HG02642 (cell line): ENCODE measurements at regions not wholly inside any gene's neighbourhood (a gene's known extent, or its start where the extent isn't known, plus 50 kb on each side); places are given as distances from the start of the nearest gene placed in this dataset.

Source experiments
- ATAC-seq: cut with Tn5 transposase; IDR thresholded peaks from one replicate; pipeline ENCODE4 v1.9.1; 2021; ENCODE audit warnings: mild to moderate bottlenecking; ENCODE audit not compliant: unreplicated experiment, poor library complexity

DNA sequence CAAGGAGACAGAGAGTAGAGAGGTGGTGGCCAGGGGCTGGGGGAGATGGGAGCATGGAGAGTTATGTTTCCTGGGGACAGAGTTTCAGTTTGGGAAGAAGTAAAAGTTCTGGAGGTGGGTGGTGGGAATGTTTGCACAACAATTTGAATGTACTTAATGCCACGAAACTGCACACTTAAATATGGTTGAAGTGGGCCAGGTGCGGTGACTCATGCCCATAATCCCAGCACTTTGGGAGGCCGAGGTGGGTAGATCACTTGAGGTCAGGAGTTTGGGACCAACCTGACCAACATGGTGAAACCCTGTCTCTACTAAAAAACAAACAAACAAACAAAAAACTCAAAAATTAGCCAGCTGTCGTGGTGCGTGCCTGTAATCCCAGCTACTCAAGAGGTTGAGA, 137.2 kb downstream of the PFKFB3 start:
- ATAC-seq = no peak

DNA sequence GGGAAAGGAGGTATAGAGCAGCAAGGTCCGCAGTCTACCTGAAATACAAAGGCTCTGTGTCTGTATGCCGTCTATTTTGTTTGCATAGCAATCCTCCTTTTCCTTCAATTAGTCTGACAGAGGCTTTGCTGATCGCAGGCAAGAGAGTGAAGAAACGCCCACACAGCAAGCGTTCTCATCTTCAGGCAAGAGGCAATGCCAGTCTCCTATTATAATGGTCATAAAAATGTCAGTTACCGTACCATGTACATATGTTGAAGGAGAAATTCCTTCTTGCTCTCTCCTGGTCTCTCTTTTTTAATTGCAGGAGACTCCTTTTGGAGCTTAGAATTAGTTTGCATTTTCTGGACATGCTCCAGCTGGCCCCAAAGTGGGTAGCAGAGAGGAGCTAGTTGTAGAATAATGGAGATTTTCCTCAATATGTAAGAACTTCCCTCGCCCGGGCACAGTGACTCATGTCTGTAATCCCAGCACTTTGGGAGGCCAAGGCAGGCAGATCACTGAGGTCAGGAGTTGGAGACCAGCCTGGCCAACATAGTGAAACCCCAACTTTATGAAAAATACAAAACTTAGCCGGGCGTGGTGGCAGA, 139.5 kb downstream of the PFKFB3 start:
- no peak for ATAC-seq

DNA sequence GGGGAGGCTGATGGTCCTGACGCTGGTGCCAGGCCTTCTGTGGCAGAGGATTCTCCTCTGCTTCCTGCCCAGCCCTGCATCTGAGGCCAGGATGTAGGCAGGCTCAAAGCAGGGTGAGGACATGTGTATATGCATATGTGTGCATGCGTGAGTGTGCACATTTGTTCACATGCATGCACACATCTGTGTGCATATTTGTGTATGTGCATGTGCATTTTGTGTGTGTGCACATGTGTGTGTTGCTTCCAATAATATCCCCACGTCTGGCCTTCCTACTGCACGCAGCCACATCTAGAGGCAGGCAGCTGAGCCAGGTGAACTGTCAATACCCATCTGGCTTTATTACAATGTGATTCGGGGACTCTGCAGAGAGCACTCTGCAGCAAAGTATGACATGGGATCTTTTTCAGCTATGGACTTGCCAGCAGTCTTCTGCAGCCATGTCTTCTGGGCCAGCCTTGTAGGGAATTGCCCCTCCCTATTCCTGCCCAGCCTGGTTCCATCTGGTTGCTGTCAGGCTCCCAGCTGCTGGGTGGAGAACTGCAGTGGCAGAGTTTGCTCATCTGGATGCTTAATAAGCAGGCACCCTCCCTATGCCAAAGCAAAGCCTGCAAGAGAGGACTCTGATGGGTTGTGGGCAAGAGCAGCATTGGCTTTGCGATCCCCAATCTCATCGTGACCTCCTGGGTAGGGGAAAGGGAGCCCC, 140.7 kb downstream of the PFKFB3 start:
- no peak for ATAC-seq

DNA sequence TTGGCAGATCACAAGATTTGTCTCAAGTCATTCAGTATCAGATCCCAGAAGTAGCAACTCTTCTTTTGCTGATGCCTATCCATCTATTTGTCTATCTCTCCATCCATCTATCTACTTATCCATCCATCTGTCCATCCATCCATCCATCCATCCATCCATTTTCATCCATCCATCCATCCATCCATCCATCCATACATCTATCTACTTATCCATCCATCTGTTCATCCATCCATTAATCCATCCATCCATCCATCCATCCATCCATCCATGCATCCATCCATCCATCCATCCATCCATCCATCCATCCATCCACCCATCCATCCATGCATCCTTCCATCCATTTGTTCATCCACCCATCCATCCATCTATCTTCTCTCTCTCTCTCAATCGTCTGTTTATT, 142.7 kb downstream of the PFKFB3 start:
- no peak for ATAC-seq

DNA sequence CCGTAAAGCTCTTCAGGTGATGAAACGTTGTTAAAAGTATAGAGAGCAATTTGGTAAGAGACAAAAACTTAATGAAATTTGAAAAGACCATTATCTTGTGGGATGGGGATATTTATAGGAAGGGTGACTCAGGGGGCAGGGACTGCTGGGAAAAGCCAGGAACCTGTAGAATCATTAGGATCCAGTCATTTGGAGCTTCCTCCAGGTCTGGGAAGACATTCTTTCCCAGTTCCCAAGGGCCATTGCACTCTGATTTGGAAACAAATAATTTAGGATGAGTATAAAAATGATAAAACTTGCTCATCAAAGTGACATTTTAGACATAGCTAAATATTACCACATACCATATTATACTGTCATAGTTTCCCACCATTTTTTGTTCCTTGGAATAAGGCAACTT, 143.9 kb downstream of the PFKFB3 start:
- no peak for ATAC-seq

DNA sequence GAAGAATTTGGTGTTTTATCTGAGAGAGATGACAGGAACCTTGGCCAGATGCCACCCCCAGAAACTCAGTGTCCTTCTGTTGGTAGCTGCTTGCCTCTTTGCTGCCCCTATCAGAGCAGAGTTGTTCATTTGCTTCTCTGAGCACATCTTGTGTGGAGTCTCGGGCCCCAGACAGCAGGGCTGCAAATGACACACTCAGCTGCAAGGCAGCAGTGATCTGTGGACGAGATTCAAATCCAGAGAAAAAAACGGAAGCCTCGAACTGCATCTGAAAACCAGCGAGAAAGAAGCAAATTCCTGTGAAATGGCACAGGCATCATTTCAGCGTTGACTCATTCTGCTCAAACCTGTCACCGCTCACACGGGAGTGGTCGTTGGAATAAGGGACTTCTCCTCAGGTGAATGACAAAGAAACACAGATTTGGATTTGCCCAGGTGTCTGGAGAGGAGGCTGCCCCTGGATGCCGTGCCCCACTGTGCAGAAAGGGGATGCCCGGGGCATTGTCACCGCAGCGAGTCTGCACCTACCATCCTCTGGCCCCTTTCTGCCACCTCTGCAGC, 144.7 kb downstream of the PFKFB3 start:
- peak; percentile 31 for ATAC-seq

DNA sequence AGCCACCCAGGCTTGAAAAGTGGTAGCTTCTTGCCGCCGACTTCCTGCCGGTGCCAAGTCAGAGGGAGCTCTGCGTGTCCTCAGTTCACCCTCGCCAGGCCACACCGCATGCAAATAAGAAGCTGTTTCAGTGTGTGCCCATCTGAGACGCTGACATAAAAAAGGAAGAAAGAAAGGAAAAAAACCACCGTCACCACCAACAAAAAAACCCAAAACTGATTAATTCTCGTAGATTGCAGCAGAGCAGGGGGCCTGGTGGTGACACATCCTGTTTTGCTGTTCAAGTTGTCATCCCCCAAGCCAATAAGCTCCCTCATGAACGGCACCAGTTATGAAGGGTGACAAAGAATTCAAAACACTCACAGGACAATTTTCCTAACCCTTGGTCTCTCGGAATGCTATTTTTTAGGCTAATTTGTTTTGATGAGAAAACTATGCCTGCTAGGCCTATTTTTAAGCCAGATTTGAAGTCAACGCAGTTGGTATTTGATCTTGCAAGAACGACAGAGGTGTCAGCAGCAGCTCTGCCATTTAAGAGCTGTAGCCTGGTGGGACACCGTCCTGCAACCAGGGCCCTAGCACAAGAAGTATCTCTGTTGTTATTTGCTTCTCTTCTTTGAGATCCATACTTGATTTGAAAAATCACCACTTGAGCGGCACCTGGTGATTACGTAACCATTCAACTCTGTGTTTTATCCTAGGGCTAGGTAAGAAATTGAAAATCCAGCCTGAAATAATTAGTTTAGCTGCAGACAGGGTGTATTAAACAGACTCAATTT, 145.6 kb downstream of the PFKFB3 start:
- ATAC-seq = peak; percentile 93

DNA sequence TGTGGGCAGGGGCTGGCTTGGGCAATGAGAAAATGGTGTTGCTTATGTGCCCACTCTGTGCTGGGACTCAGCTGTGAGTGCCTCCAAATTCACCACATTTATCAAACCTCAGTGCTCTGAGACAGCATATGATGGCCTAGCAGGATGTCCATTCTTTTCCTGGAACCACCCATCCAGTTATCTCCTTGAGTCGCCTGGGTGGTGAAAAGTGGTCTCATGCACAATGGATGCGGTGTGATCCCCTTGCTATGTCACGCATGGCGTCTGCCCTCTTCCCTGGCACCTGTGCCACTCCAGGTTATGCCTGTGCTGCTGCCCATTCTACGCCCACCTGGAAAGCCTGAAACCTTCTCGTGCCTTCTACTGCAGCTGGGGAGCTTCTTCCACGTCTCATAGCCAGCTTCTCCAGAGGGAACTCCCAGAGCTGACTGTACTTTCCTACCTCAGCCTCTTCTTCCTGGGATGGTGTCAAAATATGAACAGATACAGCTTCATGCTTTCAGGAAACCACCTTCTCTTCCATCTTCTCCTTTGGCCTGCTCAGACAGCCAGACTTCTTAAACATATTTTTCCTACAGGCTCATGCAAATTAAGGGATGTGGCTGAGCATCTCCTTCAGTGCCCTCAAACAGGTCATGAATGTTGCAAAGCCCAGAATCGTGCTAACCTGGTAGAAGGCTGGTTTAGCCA, 147.3 kb downstream of the PFKFB3 start:
- ATAC-seq = no peak

DNA sequence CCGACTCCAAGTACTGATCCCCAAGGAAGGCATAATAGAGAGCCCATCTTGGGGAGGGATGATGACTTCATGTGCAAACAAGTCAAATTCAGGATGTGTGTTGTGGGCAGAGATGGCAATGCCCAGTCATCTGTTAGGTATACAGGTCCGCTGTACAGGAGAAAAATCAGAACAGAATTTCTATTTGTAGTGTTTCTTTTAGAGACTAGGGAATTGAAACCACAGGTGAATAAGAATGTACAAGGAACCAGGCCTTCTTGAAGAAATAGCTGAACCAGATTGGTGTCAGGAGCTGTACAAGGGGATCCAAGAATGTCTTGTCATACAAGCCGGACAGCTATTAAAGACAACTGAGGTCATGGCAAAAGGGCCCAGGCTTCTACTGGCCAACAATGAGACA, 147.9 kb downstream of the PFKFB3 start:
- no peak for ATAC-seq

DNA sequence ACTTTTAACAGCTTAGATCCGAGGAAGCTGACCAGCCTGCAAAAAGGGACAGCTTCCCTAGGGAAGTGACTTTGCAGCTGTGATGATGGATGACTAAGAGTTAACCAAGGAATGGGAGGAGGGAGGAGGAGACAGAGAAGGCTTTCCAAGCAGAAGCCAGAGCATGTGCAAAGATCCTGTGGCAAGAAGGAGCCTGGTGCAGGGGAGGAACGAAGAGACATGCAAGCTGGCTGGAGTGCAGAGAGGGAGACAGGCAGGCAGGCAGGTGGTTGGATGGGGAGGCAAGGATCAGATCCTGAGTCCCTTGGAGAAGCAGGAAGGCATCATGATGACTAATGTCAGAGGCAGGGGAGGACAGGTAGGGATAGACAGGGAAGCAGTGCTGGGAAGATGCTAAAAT, 148.8 kb downstream of the PFKFB3 start:
- ATAC-seq = no peak

DNA sequence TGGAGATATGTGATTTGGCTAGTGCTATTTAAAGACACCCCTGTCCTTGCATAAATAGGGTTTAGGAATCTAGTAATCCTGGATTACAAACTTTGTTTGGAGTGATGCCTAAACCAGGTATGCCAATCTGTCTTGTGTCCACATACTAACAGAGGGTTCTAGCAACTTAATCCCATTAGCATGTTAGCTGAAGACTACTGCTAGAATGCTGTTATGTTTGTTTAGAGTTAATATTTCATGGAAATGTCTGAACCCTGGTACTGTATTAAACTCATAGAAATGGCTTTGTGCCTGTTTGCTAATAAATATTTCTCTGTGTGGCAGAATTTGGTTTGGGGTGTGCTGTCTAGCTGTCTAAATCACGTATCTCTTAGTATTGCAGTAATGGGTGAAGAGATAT, 150.8 kb downstream of the PFKFB3 start:
- no peak for ATAC-seq

DNA sequence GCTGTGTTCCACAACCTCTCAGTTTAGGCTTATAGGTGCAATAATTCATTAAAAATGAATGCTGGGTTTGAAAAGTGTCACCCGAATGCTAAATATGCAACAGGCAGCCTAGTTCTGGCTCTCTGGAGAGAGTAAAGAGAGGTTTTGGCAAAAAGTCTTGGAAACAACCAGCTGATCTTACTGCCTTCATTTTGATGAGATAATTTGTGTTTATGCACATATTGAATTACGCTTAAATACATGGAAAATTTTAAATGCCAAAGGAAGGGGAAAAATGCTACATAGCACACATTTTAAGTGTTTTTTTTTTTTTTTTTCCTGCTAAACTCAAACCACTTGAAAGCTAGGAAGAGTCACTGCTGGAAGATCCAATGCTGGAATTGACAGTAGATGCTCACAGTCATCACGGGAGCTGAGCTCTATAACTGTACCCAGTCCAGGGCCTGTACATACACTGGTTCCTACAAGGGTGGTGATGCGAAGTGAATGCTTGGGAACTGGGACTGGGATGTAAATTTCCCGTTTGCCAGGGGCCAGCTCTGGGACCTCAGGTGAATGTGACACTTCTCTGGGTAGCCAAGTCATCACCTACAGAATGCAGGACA, 151.5 kb downstream of the PFKFB3 start:
- no peak for ATAC-seq

DNA sequence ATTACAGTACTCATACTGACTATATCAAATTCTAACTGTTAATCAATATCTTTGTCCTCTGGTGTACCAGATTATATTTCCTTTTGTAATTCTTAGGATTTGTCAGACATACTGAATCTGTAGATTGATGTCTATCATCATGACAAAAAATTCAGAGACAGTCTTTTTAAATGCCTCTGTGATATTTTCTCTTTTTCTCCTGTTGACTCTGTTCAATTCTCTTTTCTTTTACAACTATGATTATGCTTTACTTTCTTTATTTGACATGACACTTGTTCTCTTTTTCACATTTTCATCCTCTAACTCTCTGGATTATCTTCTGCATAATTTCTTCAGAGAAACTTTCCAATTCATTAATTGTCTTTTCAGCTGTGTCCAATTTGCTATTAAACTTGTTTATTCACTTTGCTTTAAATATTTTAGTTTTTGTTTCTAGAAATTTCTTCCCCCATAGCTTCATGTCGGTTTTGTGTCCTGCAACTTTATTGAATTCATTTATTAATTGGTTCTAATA, 153.6 kb downstream of the PFKFB3 start:
- ATAC-seq = no peak

DNA sequence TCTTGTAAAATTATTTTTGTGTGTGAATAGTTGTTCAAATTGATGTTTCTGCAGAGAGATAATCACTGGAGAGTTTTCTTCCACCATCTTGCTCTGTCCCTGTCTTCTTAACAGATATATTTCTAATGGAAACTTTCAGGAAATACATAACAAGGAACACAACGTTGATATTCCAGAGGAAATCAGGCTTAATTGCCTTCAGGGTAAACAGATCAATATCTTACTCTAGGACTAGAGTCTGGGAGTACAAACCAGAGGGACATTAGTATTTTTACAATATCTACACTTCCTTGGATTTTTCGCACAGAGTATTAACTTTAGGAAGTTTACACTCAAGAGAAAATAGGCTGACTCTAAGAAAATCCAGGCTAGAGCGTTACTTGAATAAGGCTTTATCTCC, 159.1 kb downstream of the PFKFB3 start:
- no peak for ATAC-seq

DNA sequence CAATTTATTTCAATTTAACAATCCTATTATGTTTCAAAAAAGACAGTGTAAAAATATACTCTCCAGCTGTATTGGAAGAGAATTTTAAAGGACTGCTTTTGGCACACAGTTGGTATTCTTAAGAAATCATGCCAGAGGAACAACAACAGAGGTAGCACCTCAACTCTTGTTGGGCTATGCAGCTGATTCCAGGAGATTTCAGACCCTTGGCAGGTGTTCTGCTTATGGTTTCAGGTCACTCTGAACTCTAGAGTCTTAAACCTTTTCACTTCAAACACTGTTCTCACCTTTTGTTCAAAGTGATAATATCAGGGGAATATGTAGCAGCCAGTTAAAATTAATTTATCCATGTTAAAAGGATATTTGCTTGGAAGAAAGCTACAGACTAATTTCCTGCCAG, 160.1 kb downstream of the PFKFB3 start:
- ATAC-seq = no peak

DNA sequence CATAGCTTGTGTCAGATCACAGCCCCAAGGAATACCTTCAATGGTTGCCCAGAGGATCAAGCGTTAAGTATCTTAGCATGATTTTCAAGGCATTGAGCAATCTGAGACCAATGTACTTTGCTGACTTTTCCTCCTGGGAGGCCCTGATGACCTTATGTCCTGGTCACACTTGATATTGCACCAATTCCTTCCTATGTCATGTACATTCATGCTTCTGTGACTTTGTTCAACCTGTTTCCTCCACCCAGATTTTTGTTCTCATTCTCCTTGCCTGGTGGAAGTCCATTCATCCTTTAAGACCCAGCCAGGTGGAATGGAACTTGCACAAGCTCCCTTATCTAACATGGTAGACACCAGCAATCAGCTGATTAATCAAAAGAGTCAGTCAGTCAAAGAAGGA, 160.8 kb downstream of the PFKFB3 start:
- no peak for ATAC-seq

DNA sequence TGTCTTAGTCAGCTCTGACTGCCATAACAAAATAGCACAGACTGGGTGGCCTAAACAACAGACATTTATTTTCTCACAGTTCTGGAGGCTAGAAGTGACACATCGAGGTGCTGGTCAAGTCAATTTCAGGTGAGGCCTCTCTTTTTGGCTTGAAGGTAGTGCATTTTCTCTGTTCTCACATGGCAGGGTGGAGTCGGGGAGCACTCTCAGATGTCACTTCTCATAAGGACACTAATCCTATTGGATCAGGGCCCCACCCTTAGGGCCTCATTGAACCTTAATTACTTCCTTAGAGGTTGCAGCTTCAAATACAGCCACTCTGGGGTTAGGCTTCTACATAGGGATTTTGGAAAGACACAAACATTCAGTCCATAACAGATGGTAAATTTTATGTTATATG, 161.6 kb downstream of the PFKFB3 start:
- ATAC-seq = no peak

DNA sequence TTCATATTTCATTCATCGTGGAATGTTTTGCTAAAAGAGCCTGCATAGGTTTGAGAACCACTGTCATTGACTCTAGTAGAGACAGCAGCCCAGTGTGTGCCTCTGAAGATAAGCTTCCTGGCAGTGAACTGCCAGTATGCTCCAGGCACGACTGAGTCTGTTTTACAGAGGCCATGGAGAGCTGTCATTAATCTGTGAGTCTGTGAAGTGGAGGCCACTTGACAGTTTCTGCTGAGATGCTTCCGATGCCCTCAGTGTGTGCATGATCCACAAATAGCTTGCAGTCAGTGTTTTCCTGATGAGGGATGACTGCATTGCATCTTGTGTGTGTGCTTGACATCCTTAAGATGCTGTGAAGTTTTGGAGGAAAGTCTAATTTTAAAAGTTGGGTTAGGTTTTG, 162.2 kb downstream of the PFKFB3 start:
- ATAC-seq = no peak

DNA sequence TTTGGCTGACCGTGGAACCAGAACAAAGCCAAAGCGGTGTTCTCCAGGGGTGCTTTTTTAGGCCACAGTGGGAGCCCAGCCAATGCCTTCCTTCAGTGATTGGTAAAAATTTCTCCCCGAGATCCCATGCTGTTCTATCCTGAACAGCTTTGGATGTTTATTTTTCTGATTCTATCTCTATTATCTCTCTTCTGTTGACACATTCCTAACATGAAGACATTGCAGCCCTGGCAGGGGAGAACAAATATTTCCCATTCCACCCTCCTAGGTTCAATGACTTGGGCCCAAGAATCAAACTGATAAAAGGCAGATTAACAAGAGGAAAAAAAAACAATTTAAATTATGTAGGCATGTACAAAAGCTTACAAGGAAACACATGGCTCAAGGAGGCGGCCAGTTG, 162.7 kb downstream of the PFKFB3 start:
- no peak for ATAC-seq
